Activated T-helper 2 cell treated with anti-CD3 and anti-CD28 coated beads, Interferon-gamma antibody, Interleukin-2, Interleukin-4, amounts not matched to agents 10 μg/mL and 5 μg/mL and 100 μg/mL, durations not matched to agents 14 hours and 24 hours and 36 hours (primary cell): ENCODE measurements at regions not wholly inside any gene's neighbourhood (a gene's known extent, or its start where the extent isn't known, plus 50 kb on each side); places are given as distances from the start of the nearest gene placed in this dataset.

Experiments
- DNase-seq: peaks from one replicate; pipeline ENCODE4 v3.0.0; 2021; ENCODE audit warnings: low spot score
- H3K27ac Mint-ChIP-seq: one replicate; pipeline ENCODE4 v1.8.0; 2021; ENCODE audit warnings: mixed read lengths
- H3K27me3 Mint-ChIP-seq: one replicate; pipeline ENCODE4 v1.8.0; 2021; ENCODE audit warnings: low read depth, mixed read lengths
- H3K36me3 Mint-ChIP-seq: one replicate; pipeline ENCODE4 v1.8.0; 2021; ENCODE audit warnings: low read depth, mixed read lengths
- H3K4me1 Mint-ChIP-seq: one replicate; pipeline ENCODE4 v1.8.0; 2021; ENCODE audit warnings: low read depth, mixed read lengths
- H3K4me3 Mint-ChIP-seq: one replicate; pipeline ENCODE4 v1.8.0; 2021; ENCODE audit warnings: low read depth, mild to moderate bottlenecking, moderate library complexity, mixed read lengths
- H3K9me3 Mint-ChIP-seq: one replicate; pipeline ENCODE4 v1.8.0; 2021; ENCODE audit warnings: mixed read lengths
- intact Hi-C: fragments of 100-400 bp; cut with micrococcal nuclease; formaldehyde crosslinking; loops from one replicate; pipeline ENCODE4 v1.15.1; 2023

DNA sequence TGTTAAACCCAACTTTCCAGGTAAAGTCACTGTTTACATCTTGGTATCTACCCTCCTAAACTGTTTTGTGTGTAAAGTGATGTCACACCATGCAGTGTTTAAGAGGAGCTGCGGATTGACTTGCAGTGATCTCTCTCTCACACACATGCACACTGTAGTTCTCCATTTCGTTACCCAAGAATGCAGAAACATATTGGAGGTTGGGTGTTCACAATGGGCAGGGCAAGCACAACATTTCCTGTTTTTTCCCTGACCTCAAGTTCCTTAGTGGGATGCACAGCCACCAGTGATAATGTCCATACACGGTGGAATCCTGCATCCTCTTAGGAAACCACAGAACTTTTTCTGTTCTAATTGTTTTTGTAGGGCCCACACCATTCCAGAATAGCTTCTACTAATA, 85.3 kb upstream of the CFAP20DC start:
- Mint-ChIP-seq H3K27me3 (peaks cover 11% of the 10 kb centered on the region), H3K36me3 (no peaks in the 10 kb centered on the region), H3K4me3 (no peak overlapping the region), H3K9me3 (no peaks in the 10 kb centered on the region), H3K4me1 (no peaks in the 10 kb centered on the region), H3K27ac (no peak overlapping the region)
- intact Hi-C loops: no loop called here
- DNase-seq: no peak

DNA sequence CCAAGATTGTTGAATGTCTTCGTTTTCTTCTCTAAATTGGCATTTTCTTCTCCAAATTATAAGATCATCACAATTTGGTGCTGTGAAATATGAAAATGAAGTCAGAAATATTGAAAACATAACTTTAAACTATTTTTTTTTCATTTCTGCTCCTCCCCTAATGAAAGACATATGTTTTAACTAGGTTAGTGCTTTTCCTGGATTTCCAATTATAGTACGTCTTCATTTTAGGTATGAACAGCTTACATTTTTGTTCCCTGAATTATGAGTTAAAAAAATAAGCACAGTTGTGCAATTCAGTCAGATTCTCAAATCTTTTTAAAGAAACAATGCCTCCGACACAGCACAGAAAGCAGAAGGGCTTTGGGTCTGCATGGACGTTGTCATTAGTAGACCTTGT, 83.5 kb upstream of the CFAP20DC start:
- Mint-ChIP-seq H3K9me3 (no peaks in the 10 kb centered on the region), H3K4me1 (no peaks in the 10 kb centered on the region), H3K4me3 (no peak overlapping the region), H3K36me3 (no peaks in the 10 kb centered on the region), H3K27ac (no peak overlapping the region), H3K27me3 (peaks cover 11% of the 10 kb centered on the region)
- DNase-seq: no peak
- intact Hi-C loops: no loop called here

DNA sequence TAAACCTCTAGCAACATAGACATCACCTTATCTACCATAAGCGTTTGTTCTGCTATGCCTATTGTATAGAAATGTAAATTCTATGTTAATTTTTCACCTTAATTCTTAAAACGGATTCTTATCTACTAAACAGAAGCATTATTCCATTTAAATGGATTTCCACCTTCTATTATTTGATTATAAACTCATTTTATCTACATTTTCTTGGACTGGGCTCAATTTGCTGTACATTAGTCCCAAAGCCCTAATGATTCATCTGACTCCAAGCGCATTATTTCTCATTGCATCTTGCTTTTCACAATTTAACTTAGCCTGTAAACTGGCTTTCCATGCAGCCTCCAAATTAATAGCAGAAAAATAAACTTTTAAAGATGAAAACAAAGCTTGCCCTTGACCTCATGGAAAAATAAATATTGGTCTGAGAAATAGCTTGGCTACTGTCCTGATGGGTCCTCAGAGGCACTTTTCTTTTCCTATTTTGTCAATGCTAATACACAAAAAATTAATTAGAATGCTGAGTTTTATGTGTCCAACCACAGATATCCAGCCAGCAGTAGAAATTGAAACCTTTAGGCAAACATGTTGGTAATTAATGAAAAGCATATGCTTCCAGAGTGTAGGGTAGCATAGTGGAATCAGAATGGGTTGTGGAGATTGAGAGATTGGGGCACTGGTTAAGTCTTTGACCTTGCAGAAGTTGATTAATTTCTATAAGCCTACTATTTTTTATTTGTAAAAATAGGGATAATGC, 81.4 kb upstream of the CFAP20DC start:
- H3K9me3 Mint-ChIP-seq: no peaks in the 10 kb centered on the region
- DNase-seq: no peak
- no peak overlapping the region for H3K27ac Mint-ChIP-seq
- no peak overlapping the region for H3K4me3 Mint-ChIP-seq
- no peaks in the 10 kb centered on the region for H3K36me3 Mint-ChIP-seq
- intact Hi-C loops: no loop called here
- H3K4me1 Mint-ChIP-seq: peaks cover 2% of the 10 kb centered on the region
- peaks cover 11% of the 10 kb centered on the region for H3K27me3 Mint-ChIP-seq

DNA sequence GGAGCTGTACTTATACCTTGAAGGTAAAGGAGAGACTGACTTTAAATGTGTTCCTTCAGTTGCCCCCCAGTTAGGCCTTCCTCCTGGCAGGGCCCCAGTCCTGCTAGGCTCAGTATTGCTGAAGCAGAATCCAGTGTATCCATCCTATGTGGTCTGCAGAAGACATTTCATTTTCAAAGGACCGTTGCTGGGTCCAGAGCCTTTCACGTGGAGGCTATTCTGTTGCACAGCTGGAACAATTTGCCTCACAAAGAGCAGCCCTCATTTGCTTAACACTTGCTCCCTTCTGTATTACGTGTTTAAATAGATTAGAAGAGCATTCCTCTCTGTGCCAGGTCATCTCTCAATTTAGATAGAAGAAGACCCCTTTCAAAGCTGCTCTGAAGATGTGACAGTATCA, 78.9 kb upstream of the CFAP20DC start:
- H3K36me3 Mint-ChIP-seq: no peaks in the 10 kb centered on the region
- H3K27me3 Mint-ChIP-seq: peaks cover 7% of the 10 kb centered on the region
- peaks cover 2% of the 10 kb centered on the region for H3K4me1 Mint-ChIP-seq
- H3K9me3 Mint-ChIP-seq: no peaks in the 10 kb centered on the region
- H3K27ac Mint-ChIP-seq: no peak overlapping the region
- no peak overlapping the region for H3K4me3 Mint-ChIP-seq
- DNase-seq: no peak
- intact Hi-C loops: no loop called here

DNA sequence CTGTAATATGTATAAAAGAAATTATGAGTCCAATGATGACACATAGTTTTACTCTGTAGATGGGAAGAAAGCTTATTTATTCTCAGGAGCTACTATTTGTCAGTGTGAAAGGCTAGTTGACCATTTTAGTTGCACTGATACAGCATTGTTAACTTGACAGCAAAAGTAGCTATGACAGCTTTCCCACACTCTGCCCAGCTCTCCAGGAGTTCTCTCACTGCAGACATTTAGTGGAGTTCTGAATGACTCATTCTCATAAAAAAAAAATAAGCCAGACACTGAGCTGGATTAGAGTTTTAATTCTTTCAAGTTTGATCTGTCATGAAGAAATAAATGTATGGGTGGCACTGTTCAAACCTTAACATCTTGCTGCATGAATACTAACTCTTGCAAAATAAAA, 77.2 kb upstream of the CFAP20DC start:
- DNase-seq: no peak
- Mint-ChIP-seq H3K9me3 (no peaks in the 10 kb centered on the region), H3K4me3 (no peak overlapping the region), H3K36me3 (no peaks in the 10 kb centered on the region), H3K27ac (no peak overlapping the region), H3K4me1 (peaks cover 2% of the 10 kb centered on the region), H3K27me3 (no peaks in the 10 kb centered on the region)
- intact Hi-C loops: no loop called here

DNA sequence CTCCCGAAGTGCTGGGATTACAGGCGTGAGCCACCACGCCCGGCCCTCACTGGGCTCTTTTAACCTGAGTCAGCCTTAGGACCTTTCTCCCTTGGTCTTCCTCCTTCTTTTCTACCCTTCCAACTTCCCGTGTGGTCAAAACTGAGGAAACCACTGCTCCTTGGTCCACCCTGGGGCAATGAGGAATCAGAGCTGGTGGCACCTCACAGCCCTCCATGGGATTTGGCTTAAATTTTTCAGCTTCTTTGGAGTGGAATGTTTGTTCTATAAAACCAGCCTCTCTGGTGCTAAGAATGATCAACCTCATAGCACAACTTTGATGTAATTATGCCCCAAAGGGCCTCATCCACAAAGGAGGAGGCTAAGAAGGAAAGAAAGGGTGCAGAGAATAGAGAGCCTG, 76.6 kb upstream of the CFAP20DC start:
- Mint-ChIP-seq H3K9me3 (no peaks in the 10 kb centered on the region), H3K4me3 (no peak overlapping the region), H3K27me3 (no peaks in the 10 kb centered on the region), H3K4me1 (peaks cover 2% of the 10 kb centered on the region), H3K27ac (no peak overlapping the region), H3K36me3 (no peaks in the 10 kb centered on the region)
- DNase-seq: no peak
- intact Hi-C loops: no loop called here

DNA sequence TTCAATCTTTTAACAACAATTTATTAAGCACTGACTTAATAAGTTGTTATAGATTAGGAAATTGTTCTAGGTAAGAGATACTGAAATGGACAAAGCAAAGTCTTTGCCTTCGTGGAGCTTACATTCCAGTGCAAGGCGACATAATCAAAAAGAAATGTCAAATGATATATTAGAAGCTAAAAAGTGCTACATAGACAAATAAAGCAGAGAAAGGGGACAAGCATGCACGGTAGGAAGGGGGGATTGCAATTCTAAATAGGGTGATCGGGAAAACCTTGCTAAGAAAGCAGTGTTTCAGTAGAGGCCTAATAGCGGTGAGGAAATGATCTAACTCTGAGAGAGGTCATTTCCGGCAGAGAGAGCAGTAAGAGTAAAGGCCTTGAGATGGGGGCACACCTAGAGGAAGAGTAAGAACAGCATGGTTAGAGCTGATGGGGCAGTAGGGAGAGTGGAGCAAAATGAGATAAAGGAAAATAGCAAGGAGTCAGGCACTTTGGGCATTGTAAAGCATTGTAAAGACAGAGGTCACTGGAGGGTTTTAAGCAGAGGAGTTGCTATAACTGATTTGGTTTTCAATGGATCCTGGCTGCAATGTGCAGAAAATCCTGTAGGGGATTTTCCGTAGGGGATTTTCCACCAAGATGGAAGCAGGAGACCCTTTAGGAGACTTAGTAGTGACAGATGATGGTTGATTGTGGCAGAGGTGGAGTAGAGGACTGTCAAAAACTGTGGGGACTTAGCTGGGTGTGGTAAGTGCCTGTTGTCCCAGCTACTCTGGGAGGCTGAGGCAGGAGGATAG, 71.7 kb upstream of the CFAP20DC start:
- no peak overlapping the region for H3K27ac Mint-ChIP-seq
- peaks cover 2% of the 10 kb centered on the region for H3K4me1 Mint-ChIP-seq
- H3K27me3 Mint-ChIP-seq: peaks cover 2% of the 10 kb centered on the region
- no peaks in the 10 kb centered on the region for H3K36me3 Mint-ChIP-seq
- no peak for DNase-seq
- intact Hi-C loops: no loop called here
- H3K9me3 Mint-ChIP-seq: no peaks in the 10 kb centered on the region
- H3K4me3 Mint-ChIP-seq: no peak overlapping the region

DNA sequence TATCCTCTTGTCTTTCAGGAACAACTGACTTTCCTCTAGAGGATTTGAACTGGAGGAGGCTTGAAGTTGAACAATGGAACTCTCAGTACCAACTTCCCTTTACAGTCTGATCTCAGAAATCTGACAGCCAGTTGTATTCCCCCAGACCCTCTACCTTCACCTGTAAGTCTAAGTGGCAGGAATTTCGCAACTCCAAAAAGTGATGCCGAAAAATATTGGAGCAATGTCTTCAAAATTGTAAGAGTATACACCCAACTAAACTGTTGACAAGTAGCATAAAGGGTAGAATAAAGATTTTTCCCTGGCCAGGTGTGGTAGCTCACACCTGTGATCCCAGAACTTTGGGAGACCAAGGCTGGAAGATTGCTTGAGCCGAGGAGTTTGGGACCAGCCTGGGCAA, 69.1 kb upstream of the CFAP20DC start:
- Mint-ChIP-seq H3K9me3 (no peaks in the 10 kb centered on the region), H3K36me3 (no peaks in the 10 kb centered on the region), H3K4me3 (no peak overlapping the region), H3K27ac (no peak overlapping the region), H3K4me1 (no peaks in the 10 kb centered on the region), H3K27me3 (peaks cover 2% of the 10 kb centered on the region)
- intact Hi-C loops: no loop called here
- no peak for DNase-seq

DNA sequence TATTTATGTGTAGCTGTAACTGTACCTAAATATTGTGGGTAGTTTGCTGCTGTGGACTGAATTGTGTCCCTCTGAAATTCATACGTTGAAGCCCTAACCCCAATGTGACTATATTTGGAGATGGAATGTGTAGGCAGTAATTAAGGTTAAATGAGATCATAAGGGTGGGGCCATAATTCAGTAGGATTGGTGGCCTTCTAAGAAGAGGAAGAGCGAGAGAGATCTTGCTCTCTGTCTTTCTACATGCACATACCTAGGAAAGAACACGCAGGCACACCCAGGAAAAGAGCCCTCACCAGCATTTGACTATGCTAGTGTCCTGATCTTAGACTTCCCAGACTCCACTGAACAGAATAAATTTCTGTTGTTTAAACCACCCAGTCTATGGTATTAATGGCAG, 67.6 kb upstream of the CFAP20DC start:
- H3K9me3 Mint-ChIP-seq: no peaks in the 10 kb centered on the region

DNA sequence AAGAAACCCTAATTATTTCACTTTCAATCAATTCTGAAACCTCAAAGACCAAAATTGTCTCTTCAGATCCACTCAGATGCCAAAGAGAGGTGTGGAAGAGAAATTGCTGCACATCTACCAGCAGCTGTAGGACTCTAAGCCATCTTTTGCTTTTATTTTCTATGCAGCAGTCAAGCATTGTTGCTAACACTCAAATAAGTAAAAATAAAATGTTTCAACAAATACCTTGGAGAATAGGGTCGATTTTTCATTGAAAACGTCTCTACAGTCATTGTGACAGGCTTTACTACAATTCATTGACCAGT, 66.4 kb upstream of the CFAP20DC start:
- Mint-ChIP-seq H3K9me3 (no peaks in the 10 kb centered on the region), H3K4me3 (no peak overlapping the region), H3K4me1 (no peaks in the 10 kb centered on the region), H3K27me3 (peaks cover 3% of the 10 kb centered on the region), H3K27ac (no peak overlapping the region), H3K36me3 (no peaks in the 10 kb centered on the region)
- DNase-seq: no peak
- intact Hi-C loops: no loop called here

More for the DNA sequence above, 67.6 kb upstream of the CFAP20DC start:
- Mint-ChIP-seq H3K4me3 (no peak overlapping the region), H3K27ac (no peak overlapping the region), H3K27me3 (peaks cover 3% of the 10 kb centered on the region), H3K36me3 (no peaks in the 10 kb centered on the region), H3K4me1 (no peaks in the 10 kb centered on the region)
- no peak for DNase-seq
- intact Hi-C loops: no loop called here

DNA sequence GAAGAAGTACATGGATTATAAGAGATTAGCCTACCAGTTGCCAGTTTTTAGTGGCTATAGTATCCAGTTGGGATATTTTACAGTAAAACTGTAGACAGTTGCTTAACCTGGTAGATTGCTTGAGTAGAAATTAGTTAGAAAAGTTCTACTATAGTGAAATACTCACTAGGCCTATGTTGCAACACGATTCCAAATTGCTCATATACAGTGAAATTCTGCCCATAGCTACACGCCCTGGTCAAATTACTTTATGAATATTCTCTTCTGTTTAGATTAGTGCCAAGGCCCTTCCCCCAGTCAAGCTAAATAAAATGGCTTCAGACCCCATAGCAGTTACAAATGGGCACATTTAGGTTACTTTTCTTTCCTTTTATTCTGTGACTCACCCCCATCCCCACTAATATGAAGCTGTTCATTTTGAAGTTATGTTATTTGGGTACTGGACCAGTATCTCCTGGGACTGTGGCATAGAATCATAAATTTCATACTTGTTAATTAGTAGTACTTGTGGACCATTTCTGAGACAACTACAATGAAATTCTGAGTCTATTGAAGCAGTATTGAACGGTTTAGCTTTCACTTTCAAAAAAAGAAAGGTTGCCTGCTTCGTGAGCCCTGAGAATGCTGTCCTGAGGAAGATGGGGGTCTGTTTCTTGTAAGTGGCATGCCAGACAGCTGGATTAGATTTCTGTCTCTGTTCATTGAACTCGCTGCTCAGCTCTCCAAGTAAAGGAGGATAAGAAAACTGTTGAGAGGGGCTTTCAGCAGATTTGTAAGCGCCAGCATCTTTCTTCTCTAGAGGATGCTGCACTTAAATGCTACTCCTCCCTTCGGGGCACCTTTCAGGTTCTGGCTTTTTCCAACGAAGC, 65.8 kb upstream of the CFAP20DC start:
- no peak overlapping the region for H3K4me3 Mint-ChIP-seq
- H3K27me3 Mint-ChIP-seq: peaks cover 3% of the 10 kb centered on the region
- DNase-seq: no peak
- no peak overlapping the region for H3K27ac Mint-ChIP-seq
- H3K4me1 Mint-ChIP-seq: no peaks in the 10 kb centered on the region
- intact Hi-C loops: no loop called here
- no peaks in the 10 kb centered on the region for H3K9me3 Mint-ChIP-seq
- H3K36me3 Mint-ChIP-seq: no peaks in the 10 kb centered on the region

DNA sequence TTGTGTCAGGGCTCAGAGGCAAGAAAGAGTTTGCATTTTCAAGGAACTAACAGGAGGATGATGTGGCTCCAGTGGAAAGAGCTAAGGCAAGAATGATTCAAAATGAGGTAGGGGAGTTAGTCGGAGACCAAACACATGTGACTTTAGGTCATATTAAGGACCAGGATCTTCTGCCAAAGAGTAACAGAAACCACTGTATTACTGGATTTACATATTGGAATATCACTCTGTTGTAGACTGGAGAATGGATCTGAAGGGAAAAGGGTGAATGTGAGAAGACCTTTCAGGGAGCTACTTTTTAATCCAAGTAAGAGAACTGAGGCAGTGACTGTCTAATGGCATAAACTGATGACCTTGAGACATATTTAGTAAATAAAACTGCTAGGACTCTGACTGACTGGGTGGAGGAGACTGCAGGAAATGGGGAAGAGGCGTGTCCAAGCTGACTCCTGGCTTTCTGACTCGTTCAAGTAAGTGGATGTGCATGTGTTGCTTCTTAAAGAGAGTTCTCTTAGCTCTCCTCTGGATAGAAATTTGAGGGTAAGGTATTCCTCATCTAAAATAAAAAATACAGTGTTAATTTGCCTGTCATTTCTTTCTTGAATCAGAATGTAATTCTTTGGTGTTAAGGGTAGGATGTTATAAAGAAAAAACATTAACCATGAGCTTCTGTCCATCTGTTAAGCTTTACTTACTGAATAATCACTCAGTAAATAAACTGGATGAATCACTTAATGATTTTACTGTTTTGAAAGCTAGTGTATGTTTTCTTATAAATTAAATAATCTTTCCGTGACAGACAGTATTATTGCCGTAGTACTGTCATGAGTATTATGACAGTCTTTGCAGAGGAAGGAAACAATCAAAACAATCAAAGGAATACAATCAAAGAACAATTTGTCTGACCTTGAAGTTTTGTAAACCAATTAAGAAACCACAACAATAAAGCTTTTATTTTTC, 58.3 kb upstream of the CFAP20DC start:
- H3K9me3 Mint-ChIP-seq: no peaks in the 10 kb centered on the region
- H3K4me1 Mint-ChIP-seq: no peaks in the 10 kb centered on the region
- no peaks in the 10 kb centered on the region for H3K27me3 Mint-ChIP-seq
- no peaks in the 10 kb centered on the region for H3K36me3 Mint-ChIP-seq
- no peak for DNase-seq
- H3K27ac Mint-ChIP-seq: no peak overlapping the region
- intact Hi-C loops: no loop called here
- H3K4me3 Mint-ChIP-seq: no peak overlapping the region
